IPS DF 19.7 (cell line): ENCODE measurements at regions not wholly inside any gene's neighbourhood (a gene's known extent, or its start where the extent isn't known, plus 50 kb on each side); places are given as distances from the start of the nearest gene placed in this dataset.

Source experiments
- DNase-seq: peaks from one replicate; pipeline ENCODE4 v3.0.0-alpha.2; 2013; ENCODE audit warnings: low read depth, low spot score

- DNase-seq = no peak
Measured at GRCh38 chr4:20302336-20302735, 50.6 kb downstream of the SLIT2 start.

DNA sequence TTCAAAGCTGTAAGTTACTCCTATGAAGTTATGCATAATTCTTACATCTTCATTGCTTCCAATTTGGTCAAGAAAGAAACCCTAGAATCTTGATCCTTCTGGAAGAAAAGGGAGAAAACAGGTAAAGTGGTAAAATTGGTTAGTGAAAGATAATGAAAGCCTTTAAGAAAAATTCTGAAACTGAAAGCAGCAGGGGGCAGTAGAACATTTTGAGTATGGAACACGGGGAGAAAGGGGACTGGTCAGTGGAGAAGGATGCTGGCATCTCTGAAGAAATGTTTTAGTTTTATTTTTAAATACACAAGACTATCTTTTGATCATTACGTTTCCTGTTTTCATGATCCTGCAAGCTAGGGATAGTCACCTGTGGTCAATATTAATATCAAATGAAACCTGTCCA lies 54.3 kb downstream of the SLIT2 start:
- no peak for DNase-seq

DNA sequence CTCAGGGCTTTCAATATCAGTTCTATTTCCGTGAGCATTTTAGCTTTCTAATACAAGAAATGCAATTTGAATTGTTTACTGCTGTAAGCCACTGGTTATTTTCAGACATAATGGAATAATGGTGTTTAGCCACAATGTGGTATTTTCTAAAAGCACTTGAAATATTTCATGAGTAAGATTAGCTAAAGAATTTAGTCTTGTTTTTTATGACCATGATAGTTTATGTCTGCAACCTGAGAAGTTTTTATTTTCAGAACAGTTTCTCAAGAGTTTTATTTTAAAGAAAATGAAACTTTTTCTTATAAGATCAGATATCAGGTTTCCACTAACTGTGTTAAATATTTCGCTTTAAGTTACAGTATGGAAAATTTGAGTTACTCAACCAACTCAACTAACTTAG lies 60.2 kb downstream of the SLIT2 start:
- no peak for DNase-seq

- DNase-seq = peak; percentile 47
Measured at GRCh38 chr4:20313237-20314030, 61.7 kb downstream of the SLIT2 start.

GRCh38 chr4:20317424-20317985 lies 65.8 kb downstream of the SLIT2 start:
- DNase-seq = no peak

DNA sequence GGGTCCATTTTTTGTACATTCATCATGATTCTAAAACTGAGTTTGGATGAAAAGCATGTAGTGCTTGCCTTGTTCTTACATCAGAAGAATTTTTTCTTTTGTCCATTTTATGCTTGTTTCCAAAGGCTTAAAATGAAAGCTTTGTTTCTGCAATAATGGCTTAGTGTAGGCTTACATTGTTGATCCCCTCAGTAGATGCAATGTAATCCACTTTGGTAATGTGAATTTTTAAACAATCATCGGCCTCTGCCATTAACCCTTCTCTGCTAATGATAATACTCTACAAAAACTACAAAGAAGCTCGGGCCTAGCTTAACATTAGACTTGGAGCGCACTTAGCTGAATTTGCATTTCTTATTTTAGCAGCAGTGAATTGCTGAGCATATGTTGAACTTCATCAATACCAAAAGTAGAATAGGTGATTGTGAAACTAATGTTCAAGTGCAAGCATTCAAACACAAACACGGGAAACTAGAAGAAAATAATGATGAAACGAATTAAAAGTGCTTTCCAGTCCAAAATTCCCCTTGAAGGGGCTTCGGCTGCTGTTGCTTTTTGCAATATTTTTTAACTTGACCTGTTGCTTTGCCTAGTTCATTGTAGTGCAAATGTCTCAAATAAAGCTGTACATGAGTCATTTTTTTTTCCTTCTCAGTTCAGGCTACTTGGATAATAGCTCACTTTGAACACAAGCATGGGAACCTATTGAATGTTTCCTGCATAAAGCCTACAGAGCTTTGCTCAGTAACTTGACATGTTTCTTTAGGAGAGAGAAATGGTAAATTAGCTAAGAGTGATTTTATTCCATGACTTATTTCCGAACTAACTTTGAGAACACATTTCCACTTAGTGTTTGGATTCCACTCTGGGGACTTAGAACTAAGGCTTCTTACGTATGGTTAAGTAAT lies 66.5 kb downstream of the SLIT2 start:
- DNase-seq = no peak

- no peak for DNase-seq
Measured at GRCh38 chr4:20318909-20319277, 67.2 kb downstream of the SLIT2 start.

DNA sequence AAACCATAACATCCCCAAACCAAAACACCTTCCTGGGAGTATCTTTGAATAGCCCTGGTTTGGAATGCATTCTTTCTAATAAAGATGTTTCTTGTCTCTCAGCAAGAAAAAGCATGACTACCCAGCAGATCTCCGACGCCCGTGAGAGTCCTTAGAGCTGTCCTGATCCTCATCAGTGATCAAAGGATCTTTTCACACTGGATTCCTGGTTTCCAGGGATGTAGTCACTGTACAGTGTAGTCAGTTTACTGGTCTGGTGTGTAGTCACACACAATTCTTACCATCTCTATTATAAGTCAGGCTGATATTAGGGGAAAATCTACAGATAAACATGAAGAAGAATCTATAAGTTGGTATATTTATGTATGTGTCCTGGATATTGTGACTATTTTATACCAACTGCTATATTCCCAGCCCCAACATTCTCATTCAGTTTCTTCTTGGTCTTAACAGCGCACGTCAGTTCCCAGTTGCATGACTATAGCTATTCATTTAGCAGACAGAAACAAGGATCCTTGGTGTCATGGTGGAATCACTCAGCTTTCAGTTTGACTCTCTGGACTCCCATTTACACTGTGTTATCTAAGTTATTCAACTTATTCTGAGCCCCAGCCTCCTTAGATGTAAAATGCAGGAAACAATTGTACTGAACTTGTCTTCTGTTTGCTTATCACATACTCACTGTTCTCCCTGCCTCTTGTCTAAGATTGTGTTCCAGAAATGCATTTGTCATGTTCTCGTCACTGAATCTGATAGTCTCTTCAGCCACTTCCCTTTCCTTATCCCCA lies 68.3 kb downstream of the SLIT2 start:
- DNase-seq = no peak

DNA sequence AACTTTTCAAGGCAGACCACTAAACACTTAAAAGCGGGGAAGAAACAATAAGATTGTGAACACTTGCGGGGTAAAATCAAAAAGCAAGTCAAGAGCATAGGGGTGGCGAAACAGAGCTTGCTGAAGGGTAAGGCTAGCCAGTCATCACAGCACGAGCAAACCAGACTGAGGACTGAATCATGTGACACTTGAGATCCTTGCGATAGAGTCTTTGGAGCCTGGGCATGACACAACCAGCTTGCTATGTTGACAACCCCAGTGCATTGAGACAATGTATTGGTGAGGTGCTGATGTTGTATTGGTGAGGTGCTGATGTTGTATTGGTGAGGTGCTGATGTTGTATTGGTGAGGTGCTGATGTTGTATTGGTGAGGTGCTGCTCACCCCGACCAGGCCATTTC lies 72.3 kb downstream of the SLIT2 start:
- DNase-seq = no peak

- no peak for DNase-seq
Measured at GRCh38 chr4:20326460-20326859, 74.8 kb downstream of the SLIT2 start.

DNA sequence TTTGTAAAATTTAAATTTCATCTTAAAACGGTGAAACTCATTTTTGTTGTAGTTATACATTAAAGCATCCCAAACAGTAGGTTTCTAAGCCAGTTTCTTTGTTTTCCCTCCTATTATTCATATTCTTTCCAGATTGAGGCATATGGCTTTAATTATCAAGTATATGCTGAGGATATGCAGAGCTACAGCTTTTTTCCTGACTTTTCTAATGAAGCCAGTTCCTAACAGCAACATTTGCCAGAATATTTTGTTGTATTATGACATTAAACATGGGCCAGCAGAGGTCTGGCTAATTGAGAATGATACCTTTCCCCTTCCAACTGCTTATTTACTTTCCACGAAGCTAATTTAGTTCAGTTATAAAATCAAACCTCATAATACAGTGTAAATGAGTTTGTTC lies 75.3 kb downstream of the SLIT2 start:
- no peak for DNase-seq

DNA sequence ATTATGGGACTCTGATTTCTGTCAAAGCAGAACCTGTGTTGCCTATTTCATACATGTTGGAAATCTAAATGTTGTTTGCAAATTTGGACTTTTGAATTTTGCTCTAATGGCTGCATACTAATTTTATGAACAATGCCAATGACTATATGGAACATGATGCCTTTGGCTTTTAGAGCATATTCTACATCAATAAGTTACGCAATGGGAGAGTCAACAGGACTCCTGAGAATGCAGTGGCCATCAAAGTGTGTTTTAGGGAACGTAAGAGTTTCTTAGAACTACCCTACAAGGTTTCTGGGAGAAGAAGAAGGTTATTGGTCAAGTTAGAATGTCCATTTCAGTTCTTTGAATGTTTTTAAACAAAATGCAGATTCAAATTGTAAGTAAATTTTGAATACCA lies 76.1 kb downstream of the SLIT2 start:
- no peak for DNase-seq

DNA sequence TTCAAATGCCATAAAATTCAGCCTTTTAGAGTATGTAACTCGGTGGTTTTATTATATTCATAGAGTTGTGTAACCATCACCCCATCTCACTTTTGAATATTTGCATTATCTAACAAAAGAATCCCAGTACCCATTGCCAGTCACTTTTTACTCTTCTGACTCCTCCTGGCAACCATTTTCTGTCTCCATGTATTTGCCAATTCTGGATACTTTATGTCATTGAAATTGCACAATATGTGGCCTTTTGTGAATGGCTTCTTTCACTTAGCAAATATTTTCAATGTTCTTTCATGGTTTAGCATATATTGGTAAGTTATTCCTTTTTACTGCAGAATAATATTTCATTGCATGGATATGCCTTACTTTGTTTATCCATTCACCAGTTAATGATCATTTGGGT lies 79.9 kb downstream of the SLIT2 start:
- no peak for DNase-seq

GRCh38 chr4:20333141-20333715 lies 81.5 kb downstream of the SLIT2 start:
- no peak for DNase-seq

DNA sequence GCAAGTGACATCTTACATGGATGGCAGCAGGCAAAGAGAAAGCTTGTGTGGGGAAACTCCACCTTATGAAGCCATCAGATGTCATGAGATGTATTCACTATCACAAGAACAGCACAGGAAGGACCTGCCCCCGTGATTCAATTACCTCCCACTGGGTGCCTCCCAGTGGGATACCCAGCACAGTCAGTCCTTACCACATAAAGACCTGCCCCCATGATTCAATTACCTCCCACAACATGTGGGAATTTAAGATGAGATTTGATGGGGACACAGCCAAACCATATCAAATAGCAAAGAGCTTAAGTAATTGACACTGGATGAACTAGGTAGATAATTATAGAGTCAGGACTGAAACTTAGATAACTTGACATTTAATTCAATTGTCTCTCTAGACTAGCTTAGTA lies 85.6 kb downstream of the SLIT2 start:
- no peak for DNase-seq

GRCh38 chr4:20338841-20339240 lies 87.1 kb downstream of the SLIT2 start:
- no peak for DNase-seq

DNA sequence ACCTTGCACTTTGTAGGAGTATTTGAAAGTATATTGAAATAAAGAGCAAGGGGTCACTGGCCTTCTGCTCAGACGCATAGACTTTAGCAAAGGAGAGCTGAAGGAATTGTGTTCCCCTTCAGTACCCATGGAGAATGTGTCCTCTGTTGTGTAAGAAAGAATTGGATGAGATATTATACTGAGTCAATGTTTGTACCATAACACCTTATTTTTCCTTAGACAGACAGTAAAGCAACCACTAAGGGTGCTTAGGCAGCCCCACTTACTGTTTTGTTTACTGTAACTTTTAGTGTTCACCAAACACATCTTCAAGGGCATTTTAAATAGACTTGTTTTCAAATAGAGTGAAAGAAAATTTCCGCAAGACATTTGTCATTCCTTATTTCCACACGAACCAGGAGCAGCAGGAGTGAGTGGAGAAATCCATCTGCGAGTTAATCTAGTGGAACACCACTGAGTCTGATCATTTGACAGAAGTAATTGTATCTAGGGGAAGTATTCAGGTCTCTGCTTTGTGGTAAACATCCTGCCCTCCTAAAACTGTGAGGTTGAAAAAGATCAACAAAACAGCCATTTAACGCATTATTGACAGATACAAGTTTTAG lies 89.5 kb downstream of the SLIT2 start:
- DNase-seq = no peak

- DNase-seq = no peak
Measured at GRCh38 chr4:20347531-20347930, 95.8 kb downstream of the SLIT2 start.

DNA sequence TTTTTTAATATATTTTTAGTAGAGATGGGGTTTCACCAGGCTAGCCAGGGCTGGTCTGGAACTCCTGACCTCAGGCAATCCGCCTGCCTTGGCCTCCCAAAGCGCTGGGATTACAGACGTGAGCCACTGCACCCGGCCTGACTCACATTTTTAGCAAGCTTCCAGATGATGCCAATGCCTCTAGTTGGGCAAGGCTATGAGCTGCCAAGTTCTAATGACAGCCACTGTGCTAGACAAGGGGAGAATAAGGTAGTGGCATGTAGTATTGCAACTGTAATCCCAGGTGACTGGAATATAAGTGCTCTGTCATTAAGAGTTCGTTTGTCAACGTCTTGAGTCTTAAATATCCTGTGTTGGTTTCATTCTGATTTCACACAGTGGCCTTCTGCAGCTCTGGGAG lies 96.7 kb downstream of the SLIT2 start:
- DNase-seq = no peak

DNA sequence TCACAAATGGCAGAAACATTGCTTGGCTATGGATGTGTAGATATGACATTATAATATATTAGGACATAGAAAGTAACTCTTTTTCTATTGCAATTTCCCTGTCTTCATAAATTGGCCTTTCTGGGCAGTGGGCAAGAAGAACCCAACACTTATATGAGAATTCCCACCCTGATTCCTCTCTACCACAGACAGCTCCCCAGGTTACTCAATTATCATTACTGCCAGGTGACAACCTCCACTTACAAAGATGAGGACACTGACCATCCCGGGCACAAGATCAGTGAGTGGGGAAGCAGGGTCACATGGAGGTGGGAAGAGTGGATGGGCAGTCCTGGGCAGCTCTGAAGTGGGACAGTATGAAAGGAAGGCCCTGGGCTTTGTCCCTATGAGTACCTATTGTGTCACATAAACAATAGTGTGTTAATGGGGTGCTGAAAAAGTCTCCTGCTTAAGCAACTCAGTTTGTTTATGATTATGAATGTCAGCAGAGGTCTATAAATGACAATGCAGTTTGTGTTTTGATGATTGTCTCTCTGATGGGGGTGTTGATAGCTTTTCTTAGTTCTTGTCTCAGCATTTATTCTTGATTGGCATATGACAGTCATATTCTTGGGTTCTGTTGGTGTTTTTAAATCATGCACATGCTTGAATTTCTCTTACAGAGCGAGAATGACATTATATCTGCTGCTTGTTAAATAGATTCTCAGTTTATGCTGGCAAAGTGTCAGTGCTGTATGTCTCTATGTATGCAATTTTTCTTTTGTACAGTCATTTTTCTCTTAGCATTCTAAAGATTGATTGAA lies 99.9 kb downstream of the SLIT2 start:
- DNase-seq = no peak

- no peak for DNase-seq
Measured at GRCh38 chr4:20352163-20352431, 100.4 kb downstream of the SLIT2 start.
